Lower leg skin (tissue), 3 donors: ENCODE measurements at regions not wholly inside any gene's neighbourhood (a gene's known extent, or its start where the extent isn't known, plus 50 kb on each side); places are given as distances from the start of the nearest gene placed in this dataset.

ENCODE experiments used
- POLR2A ChIP-seq, 2 donors: fragments of 450-650 bp; IDR thresholded peaks; one replicate each; pipeline ENCODE4 v1.6.1; 2016 to 2017; ENCODE audit warnings: antibody characterized with exemption in 2 of 2, mild to moderate bottlenecking in 1 of 2, moderate library complexity in 1 of 2
- TF ChIP-seq, protein P1 (sequence below), 3 donors: fragments of 450-650 bp; IDR thresholded peaks; one replicate each; pipeline ENCODE4 v1.5.1; 2016; ENCODE audit warnings: antibody characterized with exemption in 3 of 3, mild to moderate bottlenecking in 3 of 3, moderate library complexity in 2 of 3

DNA sequence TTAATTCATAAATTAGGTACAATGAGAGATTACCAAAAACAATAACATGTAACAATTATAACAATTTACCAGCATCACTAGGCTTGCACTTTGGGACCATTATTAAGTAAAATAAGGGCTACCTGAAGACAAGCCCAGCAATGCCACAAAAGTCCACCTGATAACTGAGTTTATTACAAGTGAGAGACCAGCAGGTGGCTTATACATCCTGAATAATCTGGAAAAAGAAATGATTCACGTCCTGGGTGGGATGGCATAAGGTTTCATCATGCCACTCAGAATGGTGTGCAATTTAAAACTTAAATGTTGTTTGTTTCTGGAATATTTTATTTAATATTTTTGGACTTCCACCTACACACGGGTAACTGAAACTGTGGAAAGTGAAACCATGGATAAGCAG, 1287.1 kb upstream of the GBE1 start:
- TF ChIP-seq, protein P1, sequence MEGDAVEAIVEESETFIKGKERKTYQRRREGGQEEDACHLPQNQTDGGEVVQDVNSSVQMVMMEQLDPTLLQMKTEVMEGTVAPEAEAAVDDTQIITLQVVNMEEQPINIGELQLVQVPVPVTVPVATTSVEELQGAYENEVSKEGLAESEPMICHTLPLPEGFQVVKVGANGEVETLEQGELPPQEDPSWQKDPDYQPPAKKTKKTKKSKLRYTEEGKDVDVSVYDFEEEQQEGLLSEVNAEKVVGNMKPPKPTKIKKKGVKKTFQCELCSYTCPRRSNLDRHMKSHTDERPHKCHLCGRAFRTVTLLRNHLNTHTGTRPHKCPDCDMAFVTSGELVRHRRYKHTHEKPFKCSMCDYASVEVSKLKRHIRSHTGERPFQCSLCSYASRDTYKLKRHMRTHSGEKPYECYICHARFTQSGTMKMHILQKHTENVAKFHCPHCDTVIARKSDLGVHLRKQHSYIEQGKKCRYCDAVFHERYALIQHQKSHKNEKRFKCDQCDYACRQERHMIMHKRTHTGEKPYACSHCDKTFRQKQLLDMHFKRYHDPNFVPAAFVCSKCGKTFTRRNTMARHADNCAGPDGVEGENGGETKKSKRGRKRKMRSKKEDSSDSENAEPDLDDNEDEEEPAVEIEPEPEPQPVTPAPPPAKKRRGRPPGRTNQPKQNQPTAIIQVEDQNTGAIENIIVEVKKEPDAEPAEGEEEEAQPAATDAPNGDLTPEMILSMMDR (IDR thresholded peaks at IDR 0.05), result no peak
- no peak for TF ChIP-seq POLR2A (IDR thresholded peaks at IDR 0.05)
